ENCODE measurements at regions not wholly inside any gene's neighbourhood (a gene's known extent, or its start where the extent isn't known, plus 50 kb on each side); places are given as distances from the start of the nearest gene placed in this dataset.

DNA sequence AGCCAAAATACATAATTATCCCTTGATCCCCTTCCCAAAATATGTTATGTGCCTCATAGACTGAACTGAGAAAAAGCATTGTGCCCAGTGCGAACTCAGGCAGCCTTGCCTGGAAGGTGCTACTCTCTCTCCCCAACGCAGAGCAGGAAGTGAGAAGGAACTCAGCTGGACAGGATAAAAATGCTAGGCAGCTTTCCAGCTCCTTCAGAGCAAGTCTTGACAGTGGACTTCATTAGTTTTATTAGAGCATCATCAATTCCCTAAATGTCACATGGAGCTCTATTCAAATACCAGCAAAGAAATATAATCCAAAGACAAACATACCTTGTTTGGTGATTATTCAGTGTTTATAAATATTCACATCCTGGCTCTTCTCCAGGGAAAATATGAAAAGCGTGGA lies 202.4 kb downstream of the RFC3 start:
- TF ChIP-seq TAF1 (IDR thresholded peaks at IDR 0.05; ENCODE audit: borderline replicate concordance, low read depth, low read length) (no peak), POLR2A (IDR thresholded peaks at IDR 0.05; ENCODE audit: low read depth, low read length) (no peak), POLR2AphosphoS5 (IDR thresholded peaks at IDR 0.05; ENCODE audit: low read depth, low read length) (no peak)
